HepG2 (cell line): ENCODE measurements at regions not wholly inside any gene's neighbourhood (a gene's known extent, or its start where the extent isn't known, plus 50 kb on each side); places are given as distances from the start of the nearest gene placed in this dataset.

Experiments used
- ATAC-seq: fragments of 200-7000 bp; cut with Tn5 transposase; 3 replicates; pipeline ENCODE4 v1.9.1; 2020; ENCODE audit warnings: mild to moderate bottlenecking, moderate library complexity
- BruUV-seq: library from RNA; stranded (reverse); fragments of 400-500 nt; replicated peaks from 2 replicates; lab custom pipeline; 2021; lab: Mats Ljungman, UMichigan
- CTCF ChIA-PET: fragments of 300-600 bp; formaldehyde crosslinking; extraction: SDS; loops from one replicate; lab custom pipeline; 2021; ENCODE audit warnings: low total read pairs, inconsistent platforms, low intra/inter-chr PET ratio; lab: Yijun Ruan, JAX
- POLR2A ChIA-PET: fragments of 350-600 bp; sonication (Branson Sonifier 250); formaldehyde crosslinking; loops from one replicate; lab custom pipeline; 2020; ENCODE audit warnings: antibody characterized with exemption, inconsistent platforms; lab: Yijun Ruan, JAX
- DNase-seq: peaks from one replicate; pipeline ENCODE4 v3.0.0-alpha.2; 2015; ENCODE audit warnings: low spot score
- FAIRE-seq: peaks from 3 replicates; lab custom pipeline; 2011; peaks lifted over from hg19 to GRCh38; lab: Jason Lieb, UNC
- H2AFZ ChIP-seq: one replicate; pipeline ENCODE4 v1.6.1; 2011; ENCODE audit warnings: low read length, inconsistent platforms
- H3K27ac ChIP-seq: fragments of 300-600 bp; 3 replicates; pipeline ENCODE4 v1.8.0; 2011; ENCODE audit warnings: mixed run types, mild to moderate bottlenecking, mixed read lengths, low read length, inconsistent platforms; ENCODE audit not compliant: insufficient read depth; ENCODE audit errors: extremely low read length
- H3K27me3 ChIP-seq, 2 experiments: fragments of 200-600 bp in 1 of 2; 2 replicates in 1 of 2; 3 replicates in 1 of 2; pipeline versions ENCODE4 v1.6.0 to v1.8.0; 2011; ENCODE audit warnings: low read length in 2 of 2, mild to moderate bottlenecking in 2 of 2, moderate library complexity in 2 of 2, inconsistent platforms in 1 of 2; ENCODE audit not compliant: insufficient read depth in 2 of 2, control insufficient read depth in 1 of 2
- H3K36me3 ChIP-seq, 2 experiments: fragments of 200-600 bp in 1 of 2; replicated peaks in 1 of 2; 2 replicates in 1 of 2; 3 replicates in 1 of 2; pipeline versions ENCODE4 v1.5.1 to v1.8.0; 2011; ENCODE audit warnings: low read length in 2 of 2, inconsistent platforms in 1 of 2; ENCODE audit not compliant: insufficient read depth in 2 of 2, control insufficient read depth in 1 of 2
- H3K4me1 ChIP-seq: 2 replicates; pipeline ENCODE4 v1.5.1; 2012; ENCODE audit warnings: low read length, inconsistent platforms; ENCODE audit not compliant: insufficient read depth
- H3K4me2 ChIP-seq: 2 replicates; pipeline ENCODE4 v1.6.0; 2011; ENCODE audit warnings: low read depth, low read length, inconsistent platforms
- H3K4me3 ChIP-seq, 3 experiments: fragments of 200-600 bp in 1 of 3; sonication (generic), shearing (Covaris generic) in 1 of 3; replicated peaks in 1 of 3; 2 replicates each; pipeline ENCODE4 v1.5.1; 2011 to 2016; ENCODE audit warnings: low read length in 3 of 3, inconsistent platforms in 2 of 3, low read depth in 2 of 3, mild to moderate bottlenecking in 2 of 3, control low read depth in 1 of 3, mixed read lengths in 1 of 3; ENCODE audit not compliant: insufficient read depth in 1 of 3
- H3K79me2 ChIP-seq: one replicate; pipeline ENCODE4 v1.6.1; 2011; ENCODE audit warnings: low read length, inconsistent platforms; ENCODE audit not compliant: insufficient read depth
- H3K9ac ChIP-seq: 2 replicates; pipeline ENCODE4 v1.6.0; 2011; ENCODE audit warnings: mild to moderate bottlenecking, low read depth, low read length, inconsistent platforms; ENCODE audit not compliant: insufficient read depth
- H3K9me3 ChIP-seq: 2 replicates; pipeline ENCODE4 v1.5.1; 2012; ENCODE audit warnings: mild to moderate bottlenecking, low read length
- H4K20me1 ChIP-seq: 2 replicates; pipeline ENCODE4 v1.6.0; 2011; ENCODE audit warnings: inconsistent platforms, mild to moderate bottlenecking, low read length, moderate library complexity; ENCODE audit not compliant: insufficient read depth
- EHMT2 ChIP-seq: fragments of 200-600 bp; sonication (generic); IDR thresholded peaks from 2 replicates; pipeline ENCODE4 v1.7.0; 2017; ENCODE audit warnings: antibody characterized with exemption, low read depth, low read length, borderline replicate concordance
- FOXC1 ChIP-seq: sonication (generic); formaldehyde crosslinking; IDR thresholded peaks from 2 replicates; pipeline ENCODE4 v1.8.0; 2022; ENCODE audit warnings: mild to moderate bottlenecking, missing genetic modification reagents, borderline replicate concordance
- KAT8 ChIP-seq: IDR thresholded peaks from 2 replicates; pipeline ENCODE4 v1.6.1; 2016; ENCODE audit warnings: missing genetic modification reagents, missing compliant biosample characterization
- NR1H2 ChIP-seq: sonication (generic); formaldehyde crosslinking; IDR thresholded peaks from 2 replicates; pipeline ENCODE4 v1.8.1; 2022; ENCODE audit warnings: low read depth, missing genetic modification reagents, borderline replicate concordance
- PHB2 ChIP-seq: fragments of 450-650 bp; IDR thresholded peaks from 2 replicates; pipeline ENCODE4 v1.6.1; 2018; ENCODE audit not compliant: partially characterized antibody
- PRDM4 ChIP-seq: sonication (generic); formaldehyde crosslinking; IDR thresholded peaks from 2 replicates; pipeline ENCODE4 v1.9.0; 2021; ENCODE audit warnings: missing genetic modification reagents, borderline replicate concordance
- RORA ChIP-seq: sonication (generic); formaldehyde crosslinking; IDR thresholded peaks from 2 replicates; pipeline ENCODE4 v1.5.0; 2020; ENCODE audit warnings: mild to moderate bottlenecking, missing genetic modification reagents, moderate library complexity
- SIX1 ChIP-seq: sonication (generic); formaldehyde crosslinking; IDR thresholded peaks from 2 replicates; pipeline ENCODE4 v1.4.0; 2020; ENCODE audit warnings: missing genetic modification reagents, borderline replicate concordance
- XBP1 ChIP-seq: sonication (generic); formaldehyde crosslinking; IDR thresholded peaks from 2 replicates; pipeline ENCODE4 v1.5.0; 2020; ENCODE audit warnings: missing genetic modification reagents
- ZFP62 ChIP-seq: sonication (generic); formaldehyde crosslinking; IDR thresholded peaks from 2 replicates; pipeline ENCODE4 v1.4.0; 2020; ENCODE audit warnings: missing genetic modification reagents
- ZNF253 ChIP-seq: sonication (generic); formaldehyde crosslinking; IDR thresholded peaks from 2 replicates; pipeline ENCODE4 v1.8.0; 2022; ENCODE audit warnings: mild to moderate bottlenecking, missing genetic modification reagents, borderline replicate concordance
- ZNF354B ChIP-seq: sonication (generic); formaldehyde crosslinking; IDR thresholded peaks from 2 replicates; pipeline ENCODE4 v1.8.0; 2022; ENCODE audit warnings: mild to moderate bottlenecking, missing genetic modification reagents
- ZNF496 ChIP-seq: sonication (generic); formaldehyde crosslinking; IDR thresholded peaks from 2 replicates; pipeline ENCODE4 v1.8.1; 2023; ENCODE audit warnings: mild to moderate bottlenecking, moderate library complexity, missing genetic modification reagents; ENCODE audit not compliant: insufficient replicate concordance
- ZNF614 ChIP-seq: IDR thresholded peaks from 2 replicates; pipeline ENCODE4 v1.6.1; 2018; ENCODE audit warnings: missing biosample characterization, missing genetic modification reagents, inconsistent platforms, borderline replicate concordance
- ZNF674 ChIP-seq: sonication (generic); formaldehyde crosslinking; IDR thresholded peaks from 2 replicates; pipeline ENCODE4 v1.5.0; 2020; ENCODE audit warnings: low read depth, mild to moderate bottlenecking, missing genetic modification reagents
- ZNF777 ChIP-seq: sonication (generic); formaldehyde crosslinking; IDR thresholded peaks from 2 replicates; pipeline ENCODE4 v1.4.0; 2020; ENCODE audit warnings: missing genetic modification reagents
- WGBS: methylation state at CpG from one replicate; pipeline ENCODE4 v1.1.6; 2017; ENCODE audit warnings: low lambda C conversion rate; 5-methylcytosine and 5-hydroxymethylcytosine counted together
- in situ Hi-C: cut with HindIII; loops from 2 replicates; pipeline ENCODE4 v1.10.0; 2017; ENCODE audit warnings: low pct_unique_long_range_greater_than_20kb; ENCODE audit not compliant: extremely low pct_ligation_motif_present
- intact Hi-C: fragments of 100-400 bp; cut with micrococcal nuclease; formaldehyde crosslinking; loops from one replicate; pipeline ENCODE4 v1.10.0; 2022; ENCODE audit not compliant: unreplicated experiment
- TF ChIP-seq, protein P1 (sequence below): IDR thresholded peaks from 2 replicates; pipeline ENCODE4 v1.6.1; 2016

GRCh38 chr12:68453278-68453677 lies 121.1 kb upstream of the MDM1 start (continued):
- no peak for TF ChIP-seq ZFP62
- no peak for TF ChIP-seq NR1H2 (CRISPR knock-in tag)
- TF ChIP-seq, protein P1, sequence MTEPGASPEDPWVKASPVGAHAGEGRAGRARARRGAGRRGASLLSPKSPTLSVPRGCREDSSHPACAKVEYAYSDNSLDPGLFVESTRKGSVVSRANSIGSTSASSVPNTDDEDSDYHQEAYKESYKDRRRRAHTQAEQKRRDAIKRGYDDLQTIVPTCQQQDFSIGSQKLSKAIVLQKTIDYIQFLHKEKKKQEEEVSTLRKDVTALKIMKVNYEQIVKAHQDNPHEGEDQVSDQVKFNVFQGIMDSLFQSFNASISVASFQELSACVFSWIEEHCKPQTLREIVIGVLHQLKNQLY (CRISPR knock-in tag), result no peak
- TF ChIP-seq PRDM4 (CRISPR knock-in tag), result no peak
- no peak for TF ChIP-seq EHMT2
- no peak for TF ChIP-seq ZNF354B
- no peak for TF ChIP-seq XBP1
- no peak for TF ChIP-seq RORA (CRISPR knock-in tag)
- TF ChIP-seq ZNF496 (CRISPR knock-in tag), result no peak
- TF ChIP-seq ZNF674 (CRISPR knock-in tag), result no peak
- no peak for TF ChIP-seq SIX1 (CRISPR knock-in tag)
- no peak for TF ChIP-seq ZNF614 (CRISPR knock-in tag)

DNA sequence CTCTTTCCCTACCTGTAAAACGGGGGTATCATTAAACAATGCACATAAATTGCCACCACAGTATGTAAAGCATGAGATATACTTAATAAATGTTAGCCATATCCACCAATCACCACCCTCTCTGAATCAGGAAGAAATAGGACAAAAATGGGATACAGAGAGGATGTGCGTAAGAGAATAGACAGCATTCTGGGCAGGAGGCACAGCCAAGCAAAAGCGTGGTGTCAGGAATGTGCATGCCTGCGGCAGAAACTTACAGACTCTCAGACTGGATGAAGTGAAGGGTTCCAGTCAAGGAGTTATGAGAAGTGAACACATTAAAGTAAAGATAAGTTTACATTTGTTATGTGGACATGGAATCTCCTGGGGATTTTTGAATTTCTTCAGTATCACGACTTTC lies 121.7 kb upstream of the MDM1 start:
- Histone ChIP-seq H3K36me3 (no peaks in the 10 kb centered on the region), H3K79me2 (no peaks in the 10 kb centered on the region), H4K20me1 (no peaks in the 10 kb centered on the region), H3K4me2 (no peak overlapping the region), H2AFZ (no peak overlapping the region), H3K4me1 (peaks cover 9% of the 10 kb centered on the region; the same call in 1 of the 2 replicates), H3K27me3 (no peaks in the 10 kb centered on the region; a peak in 1 of 5 replicates), H3K27ac (no peak overlapping the region), H3K9me3 (no peaks in the 10 kb centered on the region), H3K9ac (no peak overlapping the region)
- FAIRE-seq (no peak), DNase-seq (no peak), ATAC-seq (no peak)
- no TSS peak for BruUV-seq
- in situ Hi-C loops, result no loop called here
- intact Hi-C loops, result no loop called here
- POLR2A ChIA-PET, result no interaction called here
- CTCF ChIA-PET, result no interaction called here
- 33% methylated on average over 5 of the region's 5 CpGs for WGBS
- no peak for TF ChIP-seq PHB2
- TF ChIP-seq ZNF777, result no peak
- no peak for TF ChIP-seq FOXC1 (CRISPR knock-in tag)
- TF ChIP-seq KAT8 (CRISPR knock-in tag), result no peak
- TF ChIP-seq ZNF253, result no peak
- TF ChIP-seq, all 625 proteins: peak for 0
- no peak overlapping the region for H3K4me3 ChIP-seq
